Brain microvascular endothelial cell (primary cell): ENCODE measurements at regions not wholly inside any gene's neighbourhood (a gene's known extent, or its start where the extent isn't known, plus 50 kb on each side); places are given as distances from the start of the nearest gene placed in this dataset.

Source experiments
- DNase-seq: peaks from one replicate; pipeline ENCODE4 v3.0.0-alpha.2; 2020
- H3K27ac ChIP-seq: fragments of 250-450 bp; sonication (Bioruptor Pico); 2 replicates; pipeline ENCODE4 v1.5.1; 2020; ENCODE audit warnings: mild to moderate bottlenecking, moderate library complexity
- H3K27me3 ChIP-seq: fragments of 250-450 bp; sonication (Bioruptor Pico); replicated peaks from 2 replicates; pipeline ENCODE4 v1.5.1; 2020; ENCODE audit warnings: mild to moderate bottlenecking
- H3K36me3 ChIP-seq: fragments of 250-450 bp; sonication (Bioruptor Pico); replicated peaks from 2 replicates; pipeline ENCODE4 v1.5.1; 2020; ENCODE audit warnings: mild to moderate bottlenecking
- H3K4me3 ChIP-seq: 2 replicates; pipeline ENCODE4 v1.5.1; 2011; ENCODE audit warnings: low read depth, mild to moderate bottlenecking, control low read depth, low read length, moderate library complexity
- in situ Hi-C: cut with HindIII; loops from 2 replicates; pipeline ENCODE4 v1.10.0; 2017; ENCODE audit warnings: low sequenced_read_pairs, low pct_ligation_motif_present
- TF ChIP-seq, protein P1 (sequence below): IDR thresholded peaks from 2 replicates; pipeline ENCODE4 v1.5.1; 2011; ENCODE audit warnings: low read depth, mild to moderate bottlenecking, moderate library complexity, low read length, control low read depth, inconsistent platforms; ENCODE audit errors: missing control alignments

DNA sequence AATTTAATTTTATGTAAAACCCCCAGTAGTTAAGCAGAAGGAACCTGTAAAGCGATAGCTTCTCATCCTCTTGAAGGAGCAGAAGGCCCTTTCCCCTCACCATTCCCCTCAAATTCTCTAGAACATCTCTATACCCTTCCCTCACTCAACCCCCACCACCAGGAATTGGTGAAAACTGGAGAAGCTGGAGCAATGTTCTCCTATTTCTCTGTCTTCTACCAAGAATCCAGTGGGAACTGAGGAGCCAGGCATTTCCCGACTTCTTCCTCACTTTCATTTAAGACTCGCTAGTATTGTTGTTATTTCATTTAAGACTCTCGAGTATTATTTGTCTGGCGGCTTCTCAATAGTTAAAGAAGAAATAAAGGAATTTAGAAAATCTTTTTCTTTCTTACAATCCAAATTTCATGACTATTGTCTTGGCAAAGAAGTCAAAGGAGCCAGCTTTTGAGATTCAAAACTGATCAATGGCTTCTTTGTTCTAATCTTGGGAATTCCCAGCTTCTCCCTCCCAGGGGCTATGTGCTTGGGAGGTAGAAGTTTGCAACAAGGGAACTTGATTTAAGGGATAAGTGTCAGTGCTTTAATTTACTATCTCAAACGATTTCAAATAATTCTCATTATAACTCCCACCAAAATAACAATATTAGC is 253.3 kb upstream of the ADGRL2 start:
- no peak overlapping the region for H3K4me3 ChIP-seq

DNA sequence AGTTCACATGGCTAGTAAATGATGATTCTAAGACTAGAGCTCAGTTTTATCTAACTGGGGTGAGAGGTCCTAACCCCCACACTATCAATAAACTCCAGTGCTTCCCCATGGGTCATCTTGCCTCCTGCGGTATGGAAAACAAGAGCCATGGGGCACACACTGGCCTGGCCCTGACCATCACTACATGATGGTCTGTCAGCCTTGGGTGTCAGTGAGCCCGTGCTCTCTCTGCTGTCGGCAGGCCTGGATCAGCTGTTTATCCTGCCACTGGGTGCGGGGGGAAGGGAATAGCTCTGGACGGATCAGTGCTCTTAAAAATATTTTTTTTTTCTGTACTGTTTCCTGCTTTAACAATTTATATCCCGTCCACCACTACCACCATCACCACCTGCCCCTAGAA is 255.0 kb upstream of the ADGRL2 start:
- no peaks in the 10 kb centered on the region for H3K27me3 ChIP-seq
- no peak overlapping the region for H3K4me3 ChIP-seq
- no peaks in the 10 kb centered on the region for H3K36me3 ChIP-seq
- in situ Hi-C loops, result no loop called here
- TF ChIP-seq, protein P1, sequence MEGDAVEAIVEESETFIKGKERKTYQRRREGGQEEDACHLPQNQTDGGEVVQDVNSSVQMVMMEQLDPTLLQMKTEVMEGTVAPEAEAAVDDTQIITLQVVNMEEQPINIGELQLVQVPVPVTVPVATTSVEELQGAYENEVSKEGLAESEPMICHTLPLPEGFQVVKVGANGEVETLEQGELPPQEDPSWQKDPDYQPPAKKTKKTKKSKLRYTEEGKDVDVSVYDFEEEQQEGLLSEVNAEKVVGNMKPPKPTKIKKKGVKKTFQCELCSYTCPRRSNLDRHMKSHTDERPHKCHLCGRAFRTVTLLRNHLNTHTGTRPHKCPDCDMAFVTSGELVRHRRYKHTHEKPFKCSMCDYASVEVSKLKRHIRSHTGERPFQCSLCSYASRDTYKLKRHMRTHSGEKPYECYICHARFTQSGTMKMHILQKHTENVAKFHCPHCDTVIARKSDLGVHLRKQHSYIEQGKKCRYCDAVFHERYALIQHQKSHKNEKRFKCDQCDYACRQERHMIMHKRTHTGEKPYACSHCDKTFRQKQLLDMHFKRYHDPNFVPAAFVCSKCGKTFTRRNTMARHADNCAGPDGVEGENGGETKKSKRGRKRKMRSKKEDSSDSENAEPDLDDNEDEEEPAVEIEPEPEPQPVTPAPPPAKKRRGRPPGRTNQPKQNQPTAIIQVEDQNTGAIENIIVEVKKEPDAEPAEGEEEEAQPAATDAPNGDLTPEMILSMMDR, result no peak
- no peak overlapping the region for H3K27ac ChIP-seq
- DNase-seq, result no peak

More for the DNA sequence above, 253.3 kb upstream of the ADGRL2 start:
- Histone ChIP-seq H3K27ac (no peak overlapping the region), H3K27me3 (no peaks in the 10 kb centered on the region), H3K36me3 (no peaks in the 10 kb centered on the region)
- TF ChIP-seq, protein P1, result no peak
- in situ Hi-C loops, result no loop called here
- no peak for DNase-seq

DNA sequence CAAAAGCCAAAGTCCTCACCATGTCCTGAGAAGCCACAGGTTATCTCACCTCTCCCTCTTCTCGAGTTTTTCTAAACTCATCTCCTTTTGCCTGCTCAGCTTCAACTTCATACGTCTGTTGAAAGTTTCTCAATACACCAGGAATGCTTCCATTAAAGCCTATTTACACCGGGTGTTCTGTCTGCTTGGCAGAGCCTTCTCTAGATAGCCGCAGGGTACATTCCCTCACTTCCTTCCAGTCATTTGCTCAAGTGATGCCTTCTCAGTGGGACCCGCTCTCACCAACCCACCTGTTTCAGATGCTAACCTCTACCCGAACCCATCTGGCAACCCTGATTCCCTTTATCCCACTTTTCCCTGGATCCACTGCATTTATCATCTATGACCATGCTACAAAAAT is 257.0 kb upstream of the ADGRL2 start:
- H3K36me3 ChIP-seq, result no peaks in the 10 kb centered on the region
- DNase-seq, result no peak
- H3K27ac ChIP-seq, result no peak overlapping the region
- no peaks in the 10 kb centered on the region for H3K27me3 ChIP-seq
- in situ Hi-C loops, result no loop called here
- TF ChIP-seq, protein P1, result no peak
- H3K4me3 ChIP-seq, result no peak overlapping the region

DNA sequence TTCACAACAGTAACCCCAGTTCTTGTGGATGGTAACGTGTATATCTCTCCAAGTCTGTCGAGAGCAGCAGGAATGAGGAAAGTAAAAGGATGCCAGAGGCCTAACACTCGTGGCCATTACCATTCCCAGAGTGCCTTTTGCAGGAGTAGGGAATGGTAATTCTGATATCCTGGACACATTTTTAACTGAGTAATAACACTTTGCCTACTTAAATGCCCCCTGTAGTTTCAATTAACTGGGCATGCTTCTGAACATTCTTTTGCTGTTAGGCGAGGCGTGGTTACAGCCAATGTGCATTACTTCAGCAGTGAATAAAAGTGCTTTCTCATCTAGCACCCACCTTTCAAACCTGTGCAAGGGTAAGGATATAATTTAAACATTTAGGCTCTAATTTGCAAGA is 258.5 kb upstream of the ADGRL2 start:
- in situ Hi-C loops, result no loop called here
- no peaks in the 10 kb centered on the region for H3K36me3 ChIP-seq
- no peak overlapping the region for H3K27ac ChIP-seq
- no peak for DNase-seq
- no peaks in the 10 kb centered on the region for H3K27me3 ChIP-seq
- no peak overlapping the region for H3K4me3 ChIP-seq
- TF ChIP-seq, protein P1, result no peak

DNA sequence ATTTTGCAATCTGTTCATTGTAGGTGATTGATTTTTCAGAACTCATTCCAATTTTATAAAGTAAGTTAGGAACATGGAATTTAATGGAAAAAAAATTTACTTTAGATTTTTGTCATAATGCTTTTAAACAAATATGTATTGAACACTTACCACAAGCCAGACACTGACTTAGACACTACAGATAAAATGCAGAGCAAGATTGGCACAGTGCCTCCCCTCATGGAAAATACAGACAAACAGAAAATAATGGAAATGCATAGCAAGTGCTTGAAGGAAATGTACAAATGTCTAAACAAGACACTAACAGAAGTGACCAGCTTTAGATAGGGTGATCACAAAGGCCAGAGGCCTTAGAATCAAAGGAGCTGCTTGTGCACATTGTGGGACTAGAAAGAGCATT is 260.5 kb upstream of the ADGRL2 start:
- TF ChIP-seq, protein P1, result no peak
- no peaks in the 10 kb centered on the region for H3K36me3 ChIP-seq
- no peaks in the 10 kb centered on the region for H3K27me3 ChIP-seq
- in situ Hi-C loops, result no loop called here
- no peak overlapping the region for H3K4me3 ChIP-seq
- no peak for DNase-seq
- H3K27ac ChIP-seq, result no peak overlapping the region

DNA sequence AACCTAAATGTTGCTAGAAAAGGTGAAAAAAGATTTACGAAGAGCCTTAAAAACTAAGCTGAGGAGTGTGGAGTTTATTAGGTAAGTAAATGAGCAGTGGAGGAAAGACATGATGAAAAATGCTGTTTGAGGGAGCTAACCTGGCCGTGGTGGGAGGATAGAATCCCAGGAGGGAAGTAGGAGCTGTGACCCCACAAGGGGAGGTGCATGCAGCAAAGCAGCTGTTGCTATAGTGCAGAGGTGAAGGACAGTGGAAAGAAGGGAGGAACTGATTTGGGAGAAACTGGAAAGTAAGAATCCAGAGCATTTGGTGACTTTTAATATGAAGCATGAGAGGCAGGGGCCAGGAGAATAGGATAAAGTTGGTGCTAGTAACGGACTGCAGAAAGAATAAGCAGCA is 271.7 kb upstream of the ADGRL2 start:
- Histone ChIP-seq H3K27ac (no peak overlapping the region), H3K27me3 (no peaks in the 10 kb centered on the region), H3K4me3 (no peak overlapping the region), H3K36me3 (no peaks in the 10 kb centered on the region)
- TF ChIP-seq, protein P1, result no peak
- no peak for DNase-seq
- in situ Hi-C loops, result no loop called here
